ENCODE measurements at regions not wholly inside any gene's neighbourhood (a gene's known extent, or its start where the extent isn't known, plus 50 kb on each side); places are given as distances from the start of the nearest gene placed in this dataset.

DNA sequence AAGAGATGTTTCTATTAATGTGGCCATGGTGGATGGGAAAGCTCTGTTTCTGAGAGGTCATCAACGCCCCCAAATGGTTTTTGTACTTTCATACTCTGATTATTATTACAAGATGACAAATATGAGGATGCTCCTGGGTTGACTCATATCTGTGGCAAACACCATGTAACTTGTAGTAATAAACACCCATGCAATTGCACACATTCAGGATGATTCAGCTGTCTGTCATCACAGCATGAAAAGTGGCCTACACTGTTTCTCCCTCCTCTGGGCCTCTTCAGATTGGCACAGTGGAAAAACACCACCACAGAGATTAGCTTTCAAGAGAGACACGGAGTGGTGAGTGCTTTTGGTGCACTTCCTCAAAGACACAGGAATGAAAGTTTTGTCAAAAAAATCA, 85.4 kb downstream of the MTNR1B start (continued):
- TF ChIP-seq, protein P1, sequence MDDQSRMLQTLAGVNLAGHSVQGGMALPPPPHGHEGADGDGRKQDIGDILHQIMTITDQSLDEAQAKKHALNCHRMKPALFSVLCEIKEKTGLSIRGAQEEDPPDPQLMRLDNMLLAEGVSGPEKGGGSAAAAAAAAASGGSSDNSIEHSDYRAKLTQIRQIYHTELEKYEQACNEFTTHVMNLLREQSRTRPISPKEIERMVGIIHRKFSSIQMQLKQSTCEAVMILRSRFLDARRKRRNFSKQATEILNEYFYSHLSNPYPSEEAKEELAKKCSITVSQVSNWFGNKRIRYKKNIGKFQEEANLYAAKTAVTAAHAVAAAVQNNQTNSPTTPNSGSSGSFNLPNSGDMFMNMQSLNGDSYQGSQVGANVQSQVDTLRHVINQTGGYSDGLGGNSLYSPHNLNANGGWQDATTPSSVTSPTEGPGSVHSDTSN (IDR thresholded peaks at IDR 0.05) = peak; percentile 94
- TF ChIP-seq, protein P2, sequence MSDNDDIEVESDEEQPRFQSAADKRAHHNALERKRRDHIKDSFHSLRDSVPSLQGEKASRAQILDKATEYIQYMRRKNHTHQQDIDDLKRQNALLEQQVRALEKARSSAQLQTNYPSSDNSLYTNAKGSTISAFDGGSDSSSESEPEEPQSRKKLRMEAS (IDR thresholded peaks at IDR 0.05; ENCODE audit: low read depth) = 0 out of 2 replicates have a peak, but pooled peaks have one; percentile 60
- TF ChIP-seq MEF2A (IDR thresholded peaks at IDR 0.05; ENCODE audit: borderline replicate concordance, low read depth) (no peak; the same call in 1 of the 2 replicates), FOSL2 (IDR thresholded peaks at IDR 0.05; ENCODE audit: borderline replicate concordance, low read depth) (peak; percentile 99), YY1 (IDR thresholded peaks at IDR 0.05; ENCODE audit: low read depth) (no peak), SIN3A (IDR thresholded peaks at IDR 0.05; ENCODE audit: borderline replicate concordance, low read depth, low read length) (peak; percentile 33; the same call in 1 of the 2 replicates)
- TF ChIP-seq, protein P3, sequence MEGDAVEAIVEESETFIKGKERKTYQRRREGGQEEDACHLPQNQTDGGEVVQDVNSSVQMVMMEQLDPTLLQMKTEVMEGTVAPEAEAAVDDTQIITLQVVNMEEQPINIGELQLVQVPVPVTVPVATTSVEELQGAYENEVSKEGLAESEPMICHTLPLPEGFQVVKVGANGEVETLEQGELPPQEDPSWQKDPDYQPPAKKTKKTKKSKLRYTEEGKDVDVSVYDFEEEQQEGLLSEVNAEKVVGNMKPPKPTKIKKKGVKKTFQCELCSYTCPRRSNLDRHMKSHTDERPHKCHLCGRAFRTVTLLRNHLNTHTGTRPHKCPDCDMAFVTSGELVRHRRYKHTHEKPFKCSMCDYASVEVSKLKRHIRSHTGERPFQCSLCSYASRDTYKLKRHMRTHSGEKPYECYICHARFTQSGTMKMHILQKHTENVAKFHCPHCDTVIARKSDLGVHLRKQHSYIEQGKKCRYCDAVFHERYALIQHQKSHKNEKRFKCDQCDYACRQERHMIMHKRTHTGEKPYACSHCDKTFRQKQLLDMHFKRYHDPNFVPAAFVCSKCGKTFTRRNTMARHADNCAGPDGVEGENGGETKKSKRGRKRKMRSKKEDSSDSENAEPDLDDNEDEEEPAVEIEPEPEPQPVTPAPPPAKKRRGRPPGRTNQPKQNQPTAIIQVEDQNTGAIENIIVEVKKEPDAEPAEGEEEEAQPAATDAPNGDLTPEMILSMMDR (IDR thresholded peaks at IDR 0.05) = no peak

DNA sequence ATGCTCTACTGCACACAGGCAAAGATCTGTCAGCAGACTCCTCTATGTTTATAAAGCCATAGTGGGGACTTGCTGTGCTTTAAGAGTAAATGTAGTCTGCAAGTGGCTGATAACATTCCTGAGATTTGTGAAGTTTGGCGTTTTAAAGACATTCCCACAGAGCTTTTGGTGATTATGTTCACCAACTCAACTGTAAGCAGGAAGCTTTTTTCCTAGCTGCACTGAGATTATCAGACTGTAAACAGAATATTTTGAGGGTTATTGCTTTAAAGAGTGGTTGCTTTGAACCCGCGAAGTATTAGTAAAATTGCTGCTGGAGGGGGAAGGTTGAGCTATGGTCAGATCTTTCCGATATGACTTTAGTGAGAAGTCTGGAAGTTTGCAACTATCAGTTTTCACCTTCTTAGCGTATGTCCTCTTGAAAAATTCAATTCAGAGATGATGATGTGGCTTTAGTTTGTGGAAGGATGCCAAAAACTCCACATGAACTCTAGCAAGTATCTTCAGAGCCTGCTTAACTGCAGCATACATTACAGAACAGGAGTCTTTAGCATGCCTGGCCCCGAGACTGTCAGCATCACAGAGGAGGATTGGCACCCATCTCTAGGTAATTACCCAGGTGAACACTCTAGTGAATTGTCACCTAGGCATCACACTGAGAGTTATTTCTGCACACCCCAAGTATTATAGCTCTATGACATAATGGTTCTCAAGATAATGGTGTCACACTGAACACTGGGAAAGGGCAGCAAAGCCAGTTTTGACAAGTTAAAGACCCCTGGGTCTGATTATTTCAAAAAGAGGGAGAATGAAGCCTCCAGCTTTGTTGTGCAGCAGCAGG, 89.9 kb downstream of the MTNR1B start:
- Histone ChIP-seq H3K27me3 (ENCODE audit: insufficient read depth) (no peaks in the 10 kb centered on the region), H3K9ac (no peak overlapping the region), H2AFZ (ENCODE audit: low read depth) (peak overlapping the region; percentile 76), H3K4me2 (no peak overlapping the region), H4K20me1 (ENCODE audit: insufficient read depth) (no peaks in the 10 kb centered on the region), H3K36me3 (replicated peaks in 1 of 2; ENCODE audit: control insufficient read depth in 1 of 2, insufficient read depth in 2 of 2, low read length in 1 of 2) (no peaks in the 10 kb centered on the region), H3K4me1 (ENCODE audit: control insufficient read depth in 1 of 2, insufficient read depth in 2 of 2, low read depth in 1 of 2, low read length in 1 of 2) (peaks cover 0 to 14% of the 10 kb centered on the region in 2 experiments; a peak in 3 of 4 replicates), H3K79me2 (ENCODE audit: insufficient read depth) (no peaks in the 10 kb centered on the region), H3F3A (replicated peaks; ENCODE audit: insufficient read depth) (peaks cover 11% of the 10 kb centered on the region), H3K9me3 (no peaks in the 10 kb centered on the region), H3K4me3 (ENCODE audit: low read depth in 2 of 2, low read length in 1 of 2) (no peak overlapping the region), H3K27ac (ENCODE audit: low read depth in 2 of 2, low read length in 1 of 2) (peak overlapping the region in 1 of 2 experiments; percentile 27; a peak in 2 of 4 replicates), H3K9me2 (no peaks in the 10 kb centered on the region)
- WGBS (ENCODE audit: low lambda C conversion rate) = 53% methylated on average over 6 of the region's 6 CpGs
- POLR2A ChIA-PET = no interaction called here
- CTCF ChIA-PET = interaction anchor here (1.0 kb wide), 1 partner anchor 118 kb away, joined by 3 read pairs; no protein-coding TSS in a partner anchor
- DNase-seq = no peak
- TF ChIP-seq, protein P2 (IDR thresholded peaks at IDR 0.05; ENCODE audit: low read depth) = peak; percentile 36; the same call in 1 of the 2 replicates
- TF ChIP-seq, protein P4, sequence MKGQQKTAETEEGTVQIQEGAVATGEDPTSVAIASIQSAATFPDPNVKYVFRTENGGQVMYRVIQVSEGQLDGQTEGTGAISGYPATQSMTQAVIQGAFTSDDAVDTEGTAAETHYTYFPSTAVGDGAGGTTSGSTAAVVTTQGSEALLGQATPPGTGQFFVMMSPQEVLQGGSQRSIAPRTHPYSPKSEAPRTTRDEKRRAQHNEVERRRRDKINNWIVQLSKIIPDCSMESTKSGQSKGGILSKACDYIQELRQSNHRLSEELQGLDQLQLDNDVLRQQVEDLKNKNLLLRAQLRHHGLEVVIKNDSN (IDR thresholded peaks at IDR 0.05; ENCODE audit: borderline replicate concordance, low read depth) = no peak
- TF ChIP-seq, protein P5, sequence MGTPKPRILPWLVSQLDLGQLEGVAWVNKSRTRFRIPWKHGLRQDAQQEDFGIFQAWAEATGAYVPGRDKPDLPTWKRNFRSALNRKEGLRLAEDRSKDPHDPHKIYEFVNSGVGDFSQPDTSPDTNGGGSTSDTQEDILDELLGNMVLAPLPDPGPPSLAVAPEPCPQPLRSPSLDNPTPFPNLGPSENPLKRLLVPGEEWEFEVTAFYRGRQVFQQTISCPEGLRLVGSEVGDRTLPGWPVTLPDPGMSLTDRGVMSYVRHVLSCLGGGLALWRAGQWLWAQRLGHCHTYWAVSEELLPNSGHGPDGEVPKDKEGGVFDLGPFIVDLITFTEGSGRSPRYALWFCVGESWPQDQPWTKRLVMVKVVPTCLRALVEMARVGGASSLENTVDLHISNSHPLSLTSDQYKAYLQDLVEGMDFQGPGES (IDR thresholded peaks at IDR 0.05; ENCODE audit: low read depth, low read length) = no peak
- TF ChIP-seq MXI1 (IDR thresholded peaks at IDR 0.05; ENCODE audit: low read depth, low read length) = no peak
- TF ChIP-seq JUND (IDR thresholded peaks at IDR 0.05) = 0 out of 2 replicates have a peak, but pooled peaks have one; percentile 7
- no peak for TF ChIP-seq RFX5 (IDR thresholded peaks at IDR 0.05; ENCODE audit: low read length)
- TF ChIP-seq NFIC (IDR thresholded peaks at IDR 0.05; ENCODE audit: borderline replicate concordance) = peak; percentile 75
- TF ChIP-seq RAD21 (IDR thresholded peaks at IDR 0.05; ENCODE audit: low read length) = no peak
- peak; percentile 25; the same call in 1 of the 2 replicates for TF ChIP-seq FOSL2 (IDR thresholded peaks at IDR 0.05; ENCODE audit: borderline replicate concordance, low read depth)
- no peak for TF ChIP-seq POLR2AphosphoS5 (IDR thresholded peaks at IDR 0.05; ENCODE audit: low read depth, low read length)
- no peak for TF ChIP-seq SIN3A (IDR thresholded peaks at IDR 0.05; ENCODE audit: borderline replicate concordance, low read depth, low read length)
- no peak for TF ChIP-seq FOXM1 (IDR thresholded peaks at IDR 0.05; ENCODE audit: low read depth)
- TF ChIP-seq RCOR1 (IDR thresholded peaks at IDR 0.05; ENCODE audit: low read length) = no peak
- no peak for TF ChIP-seq CHD2 (IDR thresholded peaks at IDR 0.05; ENCODE audit: low read length, partially characterized antibody)
- TF ChIP-seq TAF1 (IDR thresholded peaks at IDR 0.05; ENCODE audit: borderline replicate concordance, low read depth, low read length) = no peak
- TF ChIP-seq SMC3 (IDR thresholded peaks at IDR 0.05; ENCODE audit: low read depth, low read length) = no peak
- TF ChIP-seq RXRA (IDR thresholded peaks at IDR 0.05; ENCODE audit: borderline replicate concordance, low read depth) = no peak
- TF ChIP-seq, protein P1 (IDR thresholded peaks at IDR 0.05) = peak; percentile 35; the same call in 1 of the 2 replicates
- TF ChIP-seq MEF2A (IDR thresholded peaks at IDR 0.05; ENCODE audit: borderline replicate concordance, low read depth) = no peak

Data from SK-N-SH (cell line).